C4-2B (cell line): ENCODE measurements at regions not wholly inside any gene's neighbourhood (a gene's known extent, or its start where the extent isn't known, plus 50 kb on each side); places are given as distances from the start of the nearest gene placed in this dataset.

Source experiments
- H3K27ac ChIP-seq: fragments of 450-650 bp; 2 replicates; pipeline ENCODE4 v1.5.1; 2017
- CTCF ChIP-seq: fragments of 450-650 bp; conservative IDR thresholded peaks from 2 replicates; pipeline ENCODE4 v1.5.1; 2017; ENCODE audit warnings: mild to moderate bottlenecking
- ZFX ChIP-seq: fragments of 450-650 bp; IDR thresholded peaks from 2 replicates; pipeline ENCODE4 v1.6.1; 2017

GRCh38 chr9:12182806-12183205 is 510.4 kb upstream of the TYRP1 start:
- H3K27ac ChIP-seq, result no peak overlapping the region
- TF ChIP-seq ZFX (no peak), CTCF (no peak)

GRCh38 chr9:12183321-12183720 is 509.9 kb upstream of the TYRP1 start:
- H3K27ac ChIP-seq, result no peak overlapping the region
- TF ChIP-seq ZFX (no peak), CTCF (no peak)

GRCh38 chr9:12185856-12186255 is 507.3 kb upstream of the TYRP1 start:
- no peak overlapping the region for H3K27ac ChIP-seq
- TF ChIP-seq CTCF, result no peak
- no peak for TF ChIP-seq ZFX

- TF ChIP-seq ZFX (no peak), CTCF (no peak)
- H3K27ac ChIP-seq, result no peak overlapping the region
Observed at GRCh38 chr9:12191630-12192029, 501.6 kb upstream of the TYRP1 start.

GRCh38 chr9:12194731-12195130 is 498.5 kb upstream of the TYRP1 start:
- no peak for TF ChIP-seq ZFX
- TF ChIP-seq CTCF, result no peak

GRCh38 chr9:12195456-12195855 is 497.7 kb upstream of the TYRP1 start:
- 0 out of 2 replicates have a peak, but pooled peaks have one; percentile 10 for TF ChIP-seq CTCF
- no peak for TF ChIP-seq ZFX
- no peak overlapping the region for H3K27ac ChIP-seq

More at GRCh38 chr9:12194731-12195130, 498.5 kb upstream of the TYRP1 start:
- H3K27ac ChIP-seq, result no peak overlapping the region

GRCh38 chr9:12204512-12204911 is 488.7 kb upstream of the TYRP1 start:
- H3K27ac ChIP-seq, result no peak overlapping the region
- TF ChIP-seq ZFX, result no peak
- no peak for TF ChIP-seq CTCF
